ENCODE measurements at regions not wholly inside any gene's neighbourhood (a gene's known extent, or its start where the extent isn't known, plus 50 kb on each side); places are given as distances from the start of the nearest gene placed in this dataset.

- DNase-seq (ENCODE audit: low read depth), result peak; percentile 70
- peaks cover 5% of the 10 kb centered on the region for H3K4me1 ChIP-seq (ENCODE audit: control insufficient read depth, insufficient read depth, low read length)
Measured at GRCh38 chr12:100741084-100741711, 53.4 kb upstream of the ANO4 start.

GRCh38 chr12:100743060-100743459 lies 51.5 kb upstream of the ANO4 start:
- Histone ChIP-seq H3K4me3 (ENCODE audit: low read length) (no peak overlapping the region), H3K4me1 (ENCODE audit: control insufficient read depth, insufficient read depth, low read length) (peaks cover 5% of the 10 kb centered on the region), H3K9ac (ENCODE audit: low read length) (no peak overlapping the region), H3K27me3 (replicated peaks; ENCODE audit: control insufficient read depth, insufficient read depth, low read length) (no peaks in the 10 kb centered on the region), H3K36me3 (ENCODE audit: control insufficient read depth, insufficient read depth, low read length, severe bottlenecking) (no peaks in the 10 kb centered on the region), H3K9me3 (ENCODE audit: control insufficient read depth, low read length) (peaks cover 8% of the 10 kb centered on the region)
- DNase-seq (ENCODE audit: low read depth), result no peak

More at GRCh38 chr12:100741084-100741711, 53.4 kb upstream of the ANO4 start:
- Histone ChIP-seq H3K9me3 (ENCODE audit: control insufficient read depth, low read length) (peaks cover 8% of the 10 kb centered on the region), H3K9ac (ENCODE audit: low read length) (no peak overlapping the region), H3K27me3 (replicated peaks; ENCODE audit: control insufficient read depth, insufficient read depth, low read length) (no peaks in the 10 kb centered on the region), H3K36me3 (ENCODE audit: control insufficient read depth, insufficient read depth, low read length, severe bottlenecking) (no peaks in the 10 kb centered on the region), H3K4me3 (ENCODE audit: low read length) (no peak overlapping the region)

All from adipocyte (in vitro differentiated cells).